Neural cell (in vitro differentiated cells): ENCODE measurements at regions not wholly inside any gene's neighbourhood (a gene's known extent, or its start where the extent isn't known, plus 50 kb on each side); places are given as distances from the start of the nearest gene placed in this dataset.

Experiments
- H2AFZ ChIP-seq: fragments of 200-600, 300-800 bp; sonication (generic), shearing (Covaris generic); 2 replicates; pipeline ENCODE4 v1.6.0; 2014; ENCODE audit warnings: low read depth, mild to moderate bottlenecking, antibody characterized with exemption, low read length, moderate library complexity
- H3F3A ChIP-seq: fragments of 200-600 bp; shearing (Covaris generic); 2 replicates; pipeline ENCODE4 v1.6.1; 2016; ENCODE audit warnings: mild to moderate bottlenecking, moderate library complexity, mixed read lengths, antibody characterized with exemption, low read length; ENCODE audit not compliant: insufficient read depth, poor library complexity, severe bottlenecking
- H3K27ac ChIP-seq: fragments of 200-600, 300-800 bp; sonication (generic), shearing (Covaris generic); 2 replicates; pipeline ENCODE4 v1.5.1; 2014; ENCODE audit warnings: mild to moderate bottlenecking, low read length, moderate library complexity
- H3K27me3 ChIP-seq: fragments of 300-800, 200-600 bp; sonication (generic), shearing (Covaris generic); 2 replicates; pipeline ENCODE4 v1.6.0; 2014; ENCODE audit warnings: mild to moderate bottlenecking, low read depth, low read length, moderate library complexity; ENCODE audit not compliant: insufficient read depth
- H3K36me3 ChIP-seq: fragments of 300-800, 200-600 bp; sonication (generic), shearing (Covaris generic); 2 replicates; pipeline ENCODE4 v1.5.1; 2014; ENCODE audit warnings: mild to moderate bottlenecking, antibody characterized with exemption, low read length, moderate library complexity; ENCODE audit not compliant: insufficient read depth
- H3K4me2 ChIP-seq: fragments of 300-800, 200-600 bp; sonication (generic), shearing (Covaris generic); 2 replicates; pipeline ENCODE4 v1.6.0; 2014; ENCODE audit warnings: mild to moderate bottlenecking, low read length
- H3K4me3 ChIP-seq: fragments of 300-800, 200-600 bp; sonication (generic), shearing (Covaris generic); 2 replicates; pipeline ENCODE4 v1.5.1; 2014; ENCODE audit warnings: mild to moderate bottlenecking, low read length, moderate library complexity
- H3K79me2 ChIP-seq: fragments of 200-600 bp; shearing (Covaris generic); replicated peaks from 2 replicates; pipeline ENCODE4 v1.6.0; 2014; ENCODE audit warnings: mild to moderate bottlenecking, low read length, moderate library complexity; ENCODE audit not compliant: insufficient read depth
- H3K9ac ChIP-seq: fragments of 300-800, 200-600 bp; sonication (generic), shearing (Covaris generic); 2 replicates; pipeline ENCODE4 v1.6.1; 2016; ENCODE audit warnings: mild to moderate bottlenecking, low read length, mixed read lengths
- H3K9me2 ChIP-seq: fragments of 200-600 bp; shearing (Covaris generic); 2 replicates; pipeline ENCODE4 v1.6.1; 2016; ENCODE audit warnings: mild to moderate bottlenecking, low read length, mixed read lengths; ENCODE audit not compliant: insufficient read depth
- H3K9me3 ChIP-seq: fragments of 200-600, 300-800 bp; sonication (generic), shearing (Covaris generic); 2 replicates; pipeline ENCODE4 v1.6.1; 2016; ENCODE audit warnings: mild to moderate bottlenecking, mixed run types, low read length, moderate library complexity, mixed read lengths
- H4K20me1 ChIP-seq: fragments of 200-600 bp; shearing (Covaris generic); 2 replicates; pipeline ENCODE4 v1.6.1; 2016; ENCODE audit warnings: mild to moderate bottlenecking, mixed run types; ENCODE audit not compliant: insufficient read depth
- EP300 ChIP-seq: fragments of 450-650 bp; conservative IDR thresholded peaks from 2 replicates; pipeline ENCODE4 v1.6.1; 2014; ENCODE audit warnings: antibody characterized with exemption, mild to moderate bottlenecking, moderate library complexity; ENCODE audit not compliant: poor library complexity, severe bottlenecking
- EZH2 ChIP-seq: fragments of 200-600, 300-800 bp; shearing (Covaris generic), sonication (generic); IDR thresholded peaks from 2 replicates; pipeline ENCODE4 v1.6.1; 2014; ENCODE audit warnings: antibody characterized with exemption, low read length, borderline replicate concordance, mild to moderate bottlenecking; ENCODE audit not compliant: insufficient read depth, poor library complexity, severe bottlenecking
- MXI1 ChIP-seq: fragments of 450-650 bp; conservative IDR thresholded peaks from 2 replicates; pipeline ENCODE4 v1.6.1; 2014; ENCODE audit warnings: antibody characterized with exemption, mild to moderate bottlenecking; ENCODE audit not compliant: poor library complexity, severe bottlenecking
- POLR2AphosphoS5 ChIP-seq: IDR thresholded peaks from 2 replicates; pipeline ENCODE4 v1.6.1; 2012
- RAD21 ChIP-seq: fragments of 450-650 bp; conservative IDR thresholded peaks from 2 replicates; pipeline ENCODE4 v1.6.1; 2014; ENCODE audit warnings: antibody characterized with exemption, mild to moderate bottlenecking, moderate library complexity
- REST ChIP-seq: IDR thresholded peaks from 2 replicates; pipeline ENCODE4 v1.6.1; 2012; ENCODE audit warnings: borderline replicate concordance
- SMC3 ChIP-seq: fragments of 450-650 bp; conservative IDR thresholded peaks from 2 replicates; pipeline ENCODE4 v1.6.1; 2014; ENCODE audit warnings: antibody characterized with exemption, mild to moderate bottlenecking, moderate library complexity; ENCODE audit not compliant: poor library complexity
- TAF1 ChIP-seq: IDR thresholded peaks from 2 replicates; pipeline ENCODE4 v1.6.1; 2012; ENCODE audit warnings: low read depth
- TF ChIP-seq, protein P1 (sequence below): fragments of 450-650 bp; IDR thresholded peaks from 2 replicates; pipeline ENCODE4 v1.5.1; 2014; ENCODE audit warnings: antibody characterized with exemption, mild to moderate bottlenecking, moderate library complexity; ENCODE audit not compliant: poor library complexity, severe bottlenecking

DNA sequence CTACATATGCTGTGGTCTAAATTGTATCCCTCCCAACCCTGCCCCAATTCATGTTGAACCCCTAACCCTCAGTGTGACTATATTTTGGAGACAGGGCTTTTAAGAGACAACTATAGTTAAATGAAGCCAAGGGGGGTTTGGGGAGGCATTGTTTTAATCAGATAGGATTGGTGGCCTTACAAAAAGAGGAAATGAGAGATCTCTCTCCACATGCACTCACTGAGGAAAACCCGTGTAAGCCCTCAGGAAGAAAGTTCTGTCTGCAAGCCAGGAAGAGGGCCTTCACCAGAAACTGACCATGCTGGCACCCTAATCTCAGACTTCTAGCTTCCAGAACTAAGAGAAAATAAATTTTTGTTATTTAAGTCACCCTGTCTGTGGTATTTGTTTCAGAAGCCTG is 276.7 kb downstream of the KIF20B start:
- no peaks in the 10 kb centered on the region for H3K36me3 ChIP-seq
- H2AFZ ChIP-seq = no peak overlapping the region
- H3K27ac ChIP-seq = no peak overlapping the region
- TF ChIP-seq EP300 (no peak), POLR2AphosphoS5 (no peak), RAD21 (no peak), EZH2 (no peak), SMC3 (no peak), TAF1 (no peak), REST (no peak), MXI1 (no peak)
- TF ChIP-seq, protein P1, sequence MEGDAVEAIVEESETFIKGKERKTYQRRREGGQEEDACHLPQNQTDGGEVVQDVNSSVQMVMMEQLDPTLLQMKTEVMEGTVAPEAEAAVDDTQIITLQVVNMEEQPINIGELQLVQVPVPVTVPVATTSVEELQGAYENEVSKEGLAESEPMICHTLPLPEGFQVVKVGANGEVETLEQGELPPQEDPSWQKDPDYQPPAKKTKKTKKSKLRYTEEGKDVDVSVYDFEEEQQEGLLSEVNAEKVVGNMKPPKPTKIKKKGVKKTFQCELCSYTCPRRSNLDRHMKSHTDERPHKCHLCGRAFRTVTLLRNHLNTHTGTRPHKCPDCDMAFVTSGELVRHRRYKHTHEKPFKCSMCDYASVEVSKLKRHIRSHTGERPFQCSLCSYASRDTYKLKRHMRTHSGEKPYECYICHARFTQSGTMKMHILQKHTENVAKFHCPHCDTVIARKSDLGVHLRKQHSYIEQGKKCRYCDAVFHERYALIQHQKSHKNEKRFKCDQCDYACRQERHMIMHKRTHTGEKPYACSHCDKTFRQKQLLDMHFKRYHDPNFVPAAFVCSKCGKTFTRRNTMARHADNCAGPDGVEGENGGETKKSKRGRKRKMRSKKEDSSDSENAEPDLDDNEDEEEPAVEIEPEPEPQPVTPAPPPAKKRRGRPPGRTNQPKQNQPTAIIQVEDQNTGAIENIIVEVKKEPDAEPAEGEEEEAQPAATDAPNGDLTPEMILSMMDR = no peak
- H3K79me2 ChIP-seq = no peaks in the 10 kb centered on the region
- H3K9ac ChIP-seq = no peak overlapping the region
- H3F3A ChIP-seq = no peaks in the 10 kb centered on the region
- no peaks in the 10 kb centered on the region for H3K9me3 ChIP-seq
- H3K4me2 ChIP-seq = no peak overlapping the region
- no peak overlapping the region for H3K4me3 ChIP-seq
- H3K9me2 ChIP-seq = no peaks in the 10 kb centered on the region
- no peaks in the 10 kb centered on the region for H3K27me3 ChIP-seq
- no peaks in the 10 kb centered on the region for H4K20me1 ChIP-seq

DNA sequence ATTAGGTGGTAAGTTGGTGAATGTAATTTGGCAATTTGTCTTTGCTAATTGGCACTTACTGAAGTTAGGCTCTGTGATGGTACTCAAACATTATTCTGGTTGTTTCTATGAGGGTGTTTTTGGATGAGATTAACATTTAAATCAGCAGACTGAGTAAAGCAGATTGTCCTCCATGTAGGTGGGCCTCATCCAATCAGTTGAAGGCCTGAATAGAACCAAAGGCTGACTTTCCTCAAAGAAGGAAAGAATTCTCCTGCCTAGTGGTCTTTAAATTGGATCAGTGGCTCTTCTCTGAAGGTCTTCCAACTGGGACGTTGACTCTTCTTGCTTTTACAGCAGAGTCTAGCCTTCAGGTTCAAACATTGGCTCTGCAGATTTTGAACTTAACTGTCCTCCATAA is 278.3 kb downstream of the KIF20B start:
- Histone ChIP-seq H3K79me2 (no peaks in the 10 kb centered on the region), H3K4me2 (no peak overlapping the region), H3K9me2 (no peaks in the 10 kb centered on the region), H3K27me3 (no peaks in the 10 kb centered on the region), H2AFZ (no peak overlapping the region), H3K9ac (no peak overlapping the region), H3K36me3 (no peaks in the 10 kb centered on the region), H3F3A (no peaks in the 10 kb centered on the region), H4K20me1 (no peaks in the 10 kb centered on the region), H3K9me3 (no peaks in the 10 kb centered on the region), H3K4me3 (no peak overlapping the region), H3K27ac (no peak overlapping the region)
- no peak for TF ChIP-seq POLR2AphosphoS5
- TF ChIP-seq EP300 = no peak
- TF ChIP-seq TAF1 = no peak
- no peak for TF ChIP-seq EZH2
- no peak for TF ChIP-seq RAD21
- TF ChIP-seq, protein P1 = no peak
- no peak for TF ChIP-seq REST
- TF ChIP-seq SMC3 = no peak
